ENCODE measurements at regions not wholly inside any gene's neighbourhood (a gene's known extent, or its start where the extent isn't known, plus 50 kb on each side); places are given as distances from the start of the nearest gene placed in this dataset.

- TF ChIP-seq CTCF (IDR thresholded peaks at IDR 0.05; ENCODE audit: unreplicated experiment) = no peak
- Mint-ChIP-seq H3K4me3 (no peak overlapping the region), H3K9me3 (peaks cover 5% of the 10 kb centered on the region), H3K27me3 (ENCODE audit: low read depth) (peaks cover 1% of the 10 kb centered on the region), H3K27ac (no peak overlapping the region), H3K4me1 (peaks cover 4% of the 10 kb centered on the region), H3K36me3 (no peaks in the 10 kb centered on the region)
- DNase-seq (ENCODE audit: low spot score in 2 of 2, unreplicated experiment in 2 of 2) = no peak
Measured at GRCh38 chr12:58648176-58648575, 272.1 kb downstream of the LRIG3 start.

- H3K4me3 Mint-ChIP-seq = no peak overlapping the region
- TF ChIP-seq CTCF (IDR thresholded peaks at IDR 0.05; ENCODE audit: unreplicated experiment) = no peak
- peaks cover 9% of the 10 kb centered on the region for H3K9me3 Mint-ChIP-seq
- H3K27me3 Mint-ChIP-seq (ENCODE audit: low read depth) = peaks cover 1% of the 10 kb centered on the region
- DNase-seq (ENCODE audit: low spot score in 2 of 2, unreplicated experiment in 2 of 2) = no peak
- H3K27ac Mint-ChIP-seq = no peak overlapping the region
- H3K4me1 Mint-ChIP-seq = peaks cover 4% of the 10 kb centered on the region
- no peaks in the 10 kb centered on the region for H3K36me3 Mint-ChIP-seq
Measured at GRCh38 chr12:58651850-58652249, 268.5 kb downstream of the LRIG3 start.

- Mint-ChIP-seq H3K4me3 (no peak overlapping the region), H3K36me3 (no peaks in the 10 kb centered on the region), H3K9me3 (peaks cover 9% of the 10 kb centered on the region), H3K27ac (no peak overlapping the region), H3K27me3 (ENCODE audit: low read depth) (peaks cover 1% of the 10 kb centered on the region), H3K4me1 (no peaks in the 10 kb centered on the region)
- no peak for TF ChIP-seq CTCF (IDR thresholded peaks at IDR 0.05; ENCODE audit: unreplicated experiment)
- no peak for DNase-seq (ENCODE audit: low spot score in 2 of 2, unreplicated experiment in 2 of 2)
Measured at GRCh38 chr12:58654021-58654420, 266.3 kb downstream of the LRIG3 start.

- TF ChIP-seq CTCF (IDR thresholded peaks at IDR 0.05; ENCODE audit: unreplicated experiment) = no peak
- peaks cover 9% of the 10 kb centered on the region for H3K9me3 Mint-ChIP-seq
- H3K4me1 Mint-ChIP-seq = no peaks in the 10 kb centered on the region
- DNase-seq (ENCODE audit: low spot score in 2 of 2, unreplicated experiment in 2 of 2) = no peak
- no peaks in the 10 kb centered on the region for H3K27me3 Mint-ChIP-seq (ENCODE audit: low read depth)
- no peaks in the 10 kb centered on the region for H3K36me3 Mint-ChIP-seq
- no peak overlapping the region for H3K27ac Mint-ChIP-seq
- H3K4me3 Mint-ChIP-seq = no peak overlapping the region
Measured at GRCh38 chr12:58655375-58655774, 264.9 kb downstream of the LRIG3 start.

GRCh38 chr12:58656254-58657009 lies 263.9 kb downstream of the LRIG3 start:
- no peaks in the 10 kb centered on the region for H3K4me1 Mint-ChIP-seq

More at GRCh38 chr12:58656254-58657009, 263.9 kb downstream of the LRIG3 start:
- no peak for DNase-seq (ENCODE audit: low spot score in 2 of 2, unreplicated experiment in 2 of 2)
- H3K9me3 Mint-ChIP-seq = peaks cover 9% of the 10 kb centered on the region
- H3K27me3 Mint-ChIP-seq (ENCODE audit: low read depth) = no peaks in the 10 kb centered on the region
- no peak overlapping the region for H3K27ac Mint-ChIP-seq
- no peaks in the 10 kb centered on the region for H3K36me3 Mint-ChIP-seq
- no peak overlapping the region for H3K4me3 Mint-ChIP-seq
- no peak for TF ChIP-seq CTCF (IDR thresholded peaks at IDR 0.05; ENCODE audit: unreplicated experiment)
